Cardiac muscle cell (in vitro differentiated cells and primary cell): ENCODE measurements at regions not wholly inside any gene's neighbourhood (a gene's known extent, or its start where the extent isn't known, plus 50 kb on each side); places are given as distances from the start of the nearest gene placed in this dataset.

Source experiments
- DNase-seq, 2 donors: peaks; one replicate each; pipeline versions ENCODE4 v3.0.0 to v3.0.0-alpha.2; 2010 to 2017; ENCODE audit warnings: low read depth in 1 of 2, low spot score in 1 of 2
- H3K27ac ChIP-seq: fragments of 200-600 bp; sonication (generic); 2 replicates; pipeline ENCODE4 v1.5.1; 2016
- H3K27me3 ChIP-seq: fragments of 200-600 bp; sonication (generic); 2 replicates; pipeline ENCODE4 v1.6.0; 2016; ENCODE audit warnings: control low read depth
- H3K36me3 ChIP-seq: fragments of 200-600 bp; sonication (generic); 2 replicates; pipeline ENCODE4 v1.5.1; 2016; ENCODE audit warnings: control low read depth
- H3K4me1 ChIP-seq: fragments of 200-600 bp; sonication (generic); 2 replicates; pipeline ENCODE4 v1.8.1; 2017; ENCODE audit warnings: low read depth, mild to moderate bottlenecking, mixed run types
- H3K4me3 ChIP-seq: fragments of 200-600 bp; sonication (generic); 2 replicates; pipeline ENCODE4 v1.5.1; 2016; ENCODE audit warnings: mild to moderate bottlenecking
- H3K9me3 ChIP-seq: fragments of 200-600 bp; sonication (generic); 2 replicates; pipeline ENCODE4 v1.5.1; 2017; ENCODE audit warnings: low read depth, mild to moderate bottlenecking, control low read depth
- CTCF ChIP-seq: IDR thresholded peaks from 2 replicates; pipeline ENCODE4 v1.5.1; 2012; ENCODE audit warnings: low read depth, mild to moderate bottlenecking, low read length

GRCh38 chr1:81682490-81682889 is 118.2 kb upstream of the ADGRL2 start:
- Histone ChIP-seq H3K9me3 (no peaks in the 10 kb centered on the region), H3K27me3 (no peaks in the 10 kb centered on the region), H3K27ac (no peak overlapping the region), H3K4me3 (no peak overlapping the region), H3K36me3 (no peaks in the 10 kb centered on the region), H3K4me1 (peaks cover 14% of the 10 kb centered on the region)
- peak; percentile 30 to 58 for DNase-seq
- TF ChIP-seq CTCF = no peak

GRCh38 chr1:81681601-81682266 is 119.0 kb upstream of the ADGRL2 start:
- H3K27me3 ChIP-seq = no peaks in the 10 kb centered on the region
- DNase-seq = peak in 1 of 2 donors; percentile 41
- no peak overlapping the region for H3K27ac ChIP-seq
- H3K4me3 ChIP-seq = no peak overlapping the region
- H3K4me1 ChIP-seq = peaks cover 14% of the 10 kb centered on the region
- TF ChIP-seq CTCF = no peak
- H3K9me3 ChIP-seq = no peaks in the 10 kb centered on the region
- H3K36me3 ChIP-seq = no peaks in the 10 kb centered on the region

GRCh38 chr1:81681114-81681513 is 119.6 kb upstream of the ADGRL2 start:
- no peak for DNase-seq
- Histone ChIP-seq H3K27ac (no peak overlapping the region), H3K36me3 (no peaks in the 10 kb centered on the region), H3K4me3 (no peak overlapping the region), H3K27me3 (no peaks in the 10 kb centered on the region), H3K9me3 (no peaks in the 10 kb centered on the region), H3K4me1 (peaks cover 14% of the 10 kb centered on the region)
- TF ChIP-seq CTCF = no peak

- Histone ChIP-seq H3K27ac (no peak overlapping the region), H3K27me3 (no peaks in the 10 kb centered on the region), H3K4me1 (peaks cover 14% of the 10 kb centered on the region), H3K4me3 (no peak overlapping the region), H3K36me3 (no peaks in the 10 kb centered on the region), H3K9me3 (no peaks in the 10 kb centered on the region)
- peak; percentile 34 to 90 for DNase-seq
- no peak for TF ChIP-seq CTCF
Measured at GRCh38 chr1:81679942-81680341, 120.8 kb upstream of the ADGRL2 start.

GRCh38 chr1:81678779-81679178 is 122.0 kb upstream of the ADGRL2 start:
- no peak overlapping the region for H3K27ac ChIP-seq
- H3K36me3 ChIP-seq = no peaks in the 10 kb centered on the region
- H3K27me3 ChIP-seq = no peaks in the 10 kb centered on the region
- H3K9me3 ChIP-seq = no peaks in the 10 kb centered on the region
- no peak for TF ChIP-seq CTCF
- H3K4me3 ChIP-seq = no peak overlapping the region
- peaks cover 14% of the 10 kb centered on the region for H3K4me1 ChIP-seq
- DNase-seq = no peak
